HL-60 (cell line): ENCODE measurements at regions not wholly inside any gene's neighbourhood (a gene's known extent, or its start where the extent isn't known, plus 50 kb on each side); places are given as distances from the start of the nearest gene placed in this dataset.
"Not testable (repeated sequence)": the region's sequence is repeated elsewhere in the genome, so short reads cannot be mapped to it uniquely, and the experiment has no call there.

Experiments
- DNase-seq, 2 experiments: peaks; one replicate each; pipeline ENCODE4 v3.0.0-alpha.2; 2010 to 2020; ENCODE audit warnings: low read depth in 1 of 2, low spot score in 1 of 2
- H3K27ac ChIP-seq: fragments of 250-450 bp; sonication (Bioruptor Pico); replicated peaks from 2 replicates; pipeline ENCODE4 v1.5.1; 2020; ENCODE audit warnings: mild to moderate bottlenecking, moderate library complexity
- H3K27me3 ChIP-seq: fragments of 250-450 bp; sonication (Bioruptor Pico); 2 replicates; pipeline ENCODE4 v1.5.1; 2021; ENCODE audit warnings: mild to moderate bottlenecking, moderate library complexity; ENCODE audit not compliant: insufficient read depth, poor library complexity, severe bottlenecking
- H3K4me3 ChIP-seq: replicated peaks from 2 replicates; pipeline ENCODE4 v1.5.1; 2011; ENCODE audit warnings: mild to moderate bottlenecking, control low read depth, low read length; ENCODE audit not compliant: insufficient read depth
- GABPA ChIP-seq: IDR thresholded peaks from 2 replicates; pipeline ENCODE4 v1.6.1; 2012; ENCODE audit warnings: low read depth
- POLR2AphosphoS5 ChIP-seq: IDR thresholded peaks from 2 replicates; pipeline ENCODE4 v1.6.1; 2012; ENCODE audit warnings: low read depth
- REST ChIP-seq: IDR thresholded peaks from 2 replicates; pipeline ENCODE4 v1.6.1; 2012; ENCODE audit warnings: low read depth; ENCODE audit not compliant: insufficient replicate concordance
- SPI1 ChIP-seq: IDR thresholded peaks from 2 replicates; pipeline ENCODE4 v1.6.1; 2012; ENCODE audit warnings: low read depth, mild to moderate bottlenecking, borderline replicate concordance
- TF ChIP-seq, protein P1 (sequence below): IDR thresholded peaks from one replicate; pipeline ENCODE4 v1.5.1; 2011; ENCODE audit warnings: low read length, control low read depth, inconsistent platforms; ENCODE audit not compliant: insufficient read depth

DNA sequence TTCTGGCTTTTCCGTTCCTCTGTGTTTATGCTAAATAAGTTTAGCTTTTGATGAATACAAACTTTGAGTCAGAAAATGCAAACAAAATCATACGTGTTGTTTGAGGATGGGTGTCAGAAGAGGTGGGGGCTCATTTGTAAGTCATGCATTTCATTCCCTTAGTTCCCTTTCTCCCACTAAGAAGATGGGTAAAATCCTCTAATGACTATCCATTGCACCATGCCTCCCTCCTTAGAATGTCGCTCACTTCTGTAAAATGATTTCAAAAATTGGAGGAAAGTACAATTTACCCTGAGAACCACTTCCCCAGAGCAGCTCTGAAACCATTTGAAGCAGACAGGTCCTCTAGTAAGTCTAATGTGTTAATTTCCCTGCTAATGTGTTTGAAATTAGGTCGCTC lies 629.6 kb upstream of the VRK2 start:
- no peak for TF ChIP-seq GABPA
- TF ChIP-seq REST, result no peak
- TF ChIP-seq, protein P1, sequence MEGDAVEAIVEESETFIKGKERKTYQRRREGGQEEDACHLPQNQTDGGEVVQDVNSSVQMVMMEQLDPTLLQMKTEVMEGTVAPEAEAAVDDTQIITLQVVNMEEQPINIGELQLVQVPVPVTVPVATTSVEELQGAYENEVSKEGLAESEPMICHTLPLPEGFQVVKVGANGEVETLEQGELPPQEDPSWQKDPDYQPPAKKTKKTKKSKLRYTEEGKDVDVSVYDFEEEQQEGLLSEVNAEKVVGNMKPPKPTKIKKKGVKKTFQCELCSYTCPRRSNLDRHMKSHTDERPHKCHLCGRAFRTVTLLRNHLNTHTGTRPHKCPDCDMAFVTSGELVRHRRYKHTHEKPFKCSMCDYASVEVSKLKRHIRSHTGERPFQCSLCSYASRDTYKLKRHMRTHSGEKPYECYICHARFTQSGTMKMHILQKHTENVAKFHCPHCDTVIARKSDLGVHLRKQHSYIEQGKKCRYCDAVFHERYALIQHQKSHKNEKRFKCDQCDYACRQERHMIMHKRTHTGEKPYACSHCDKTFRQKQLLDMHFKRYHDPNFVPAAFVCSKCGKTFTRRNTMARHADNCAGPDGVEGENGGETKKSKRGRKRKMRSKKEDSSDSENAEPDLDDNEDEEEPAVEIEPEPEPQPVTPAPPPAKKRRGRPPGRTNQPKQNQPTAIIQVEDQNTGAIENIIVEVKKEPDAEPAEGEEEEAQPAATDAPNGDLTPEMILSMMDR, result no peak
- no peak for TF ChIP-seq POLR2AphosphoS5
- TF ChIP-seq SPI1, result no peak
- DNase-seq, result no peak
- no peaks in the 10 kb centered on the region for H3K27me3 ChIP-seq
- no peak overlapping the region for H3K4me3 ChIP-seq
- H3K27ac ChIP-seq, result no peak overlapping the region

DNA sequence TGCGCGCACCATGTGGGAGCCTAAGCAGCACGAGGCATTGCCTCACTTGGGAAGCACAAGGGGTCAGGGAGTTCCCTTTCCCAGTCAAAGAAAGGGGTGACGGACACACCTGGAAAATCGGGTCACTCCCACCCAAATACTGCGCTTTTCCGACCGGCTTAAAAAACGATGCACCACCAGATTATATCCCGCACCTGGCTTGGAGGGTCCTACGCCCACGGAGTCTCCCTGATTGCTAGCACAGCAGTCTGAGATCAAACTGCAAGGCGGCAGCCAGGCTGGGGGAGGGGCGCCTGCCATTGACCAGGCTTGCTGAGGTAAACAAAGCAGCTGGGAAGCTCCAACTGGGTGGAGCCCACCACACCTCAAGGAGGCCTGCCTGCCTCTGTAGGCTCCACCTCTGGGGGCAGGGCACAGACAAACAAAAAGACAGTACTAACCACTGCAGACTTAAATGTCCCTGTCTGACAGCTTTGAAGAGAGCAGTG lies 627.7 kb upstream of the VRK2 start:
- not testable (repeated sequence) for H3K27ac ChIP-seq, DNase-seq, H3K4me3 ChIP-seq, H3K27me3 ChIP-seq

DNA sequence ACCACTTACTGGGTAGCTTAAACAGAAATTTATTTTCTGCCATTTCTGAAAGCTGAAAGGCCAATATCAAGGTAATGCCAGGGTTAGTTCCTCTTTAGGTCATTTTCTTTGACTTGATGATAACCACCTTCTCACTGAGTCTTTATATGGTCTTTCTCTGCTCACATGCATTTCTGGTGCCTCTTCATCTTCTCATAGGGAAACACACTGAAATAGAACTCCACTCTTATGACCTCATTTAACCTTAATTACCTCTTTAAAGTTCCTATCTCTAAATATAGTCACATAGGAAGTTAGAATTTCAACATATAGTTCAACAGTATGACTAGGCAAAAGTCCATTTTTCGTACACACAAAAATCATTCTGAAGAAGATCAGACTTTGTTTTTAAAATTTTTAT lies 616.8 kb upstream of the VRK2 start:
- Histone ChIP-seq H3K27me3 (no peaks in the 10 kb centered on the region), H3K4me3 (no peak overlapping the region), H3K27ac (peak overlapping the region; percentile 56)
- peak; percentile 18 to 52 for DNase-seq
- TF ChIP-seq SPI1 (no peak), GABPA (no peak), REST (no peak), POLR2AphosphoS5 (no peak)
- TF ChIP-seq, protein P1, result no peak

GRCh38 chr2:57432528-57432927 lies 614.1 kb upstream of the VRK2 start:
- no peak for DNase-seq
- H3K4me3 ChIP-seq, result no peak overlapping the region

More at GRCh38 chr2:57432528-57432927, 614.1 kb upstream of the VRK2 start:
- H3K27ac ChIP-seq, result no peak overlapping the region
- no peaks in the 10 kb centered on the region for H3K27me3 ChIP-seq
- TF ChIP-seq REST, result no peak
- TF ChIP-seq GABPA, result no peak
- TF ChIP-seq, protein P1, result no peak
- no peak for TF ChIP-seq SPI1
- no peak for TF ChIP-seq POLR2AphosphoS5
